ENCODE measurements at regions not wholly inside any gene's neighbourhood (a gene's known extent, or its start where the extent isn't known, plus 50 kb on each side); places are given as distances from the start of the nearest gene placed in this dataset.

- in situ Hi-C loops (cut with HindIII; ENCODE audit: extremely low pct_ligation_motif_present, low pct_unique_long_range_greater_than_20kb) = no loop called here
- DNase-seq (ENCODE audit: low spot score) (no peak), FAIRE-seq (no peak), ATAC-seq (peak; percentile 72)
- no peaks in the 10 kb centered on the region for H3K36me3 ChIP-seq (replicated peaks in 1 of 2; ENCODE audit: control insufficient read depth in 1 of 2, insufficient read depth in 2 of 2, low read length in 2 of 2)
- no peak overlapping the region for H3K9ac ChIP-seq (ENCODE audit: insufficient read depth, low read depth, low read length)
- TF ChIP-seq ZEB1 (IDR thresholded peaks at IDR 0.05; ENCODE audit: insufficient replicate concordance, low read depth) = no peak
- no peak for TF ChIP-seq ZNF644 (CRISPR knock-in tag; IDR thresholded peaks at IDR 0.05; ENCODE audit: low read depth)
- TF ChIP-seq RXRA (CRISPR knock-in tag; IDR thresholded peaks at IDR 0.05) = no peak
- TF ChIP-seq ZFP62 (CRISPR knock-in tag; IDR thresholded peaks at IDR 0.05) = no peak
- no peak for TF ChIP-seq AGO2 (optimal IDR thresholded peaks at IDR 0.05; ENCODE audit: low read depth, low read length)
- TF ChIP-seq MAX (IDR thresholded peaks at IDR 0.05) = peak; percentile 56; the same call in 1 of the 2 replicates
- TF ChIP-seq CENPT (CRISPR knock-in tag; IDR thresholded peaks at IDR 0.05; ENCODE audit: low read depth) = no peak
- peak; percentile 43; the same call in 1 of the 2 replicates for TF ChIP-seq MYC (CRISPR knock-in tag; IDR thresholded peaks at IDR 0.05; ENCODE audit: borderline replicate concordance)
- no peak for TF ChIP-seq ETS1 (CRISPR knock-in tag; IDR thresholded peaks at IDR 0.05)
- TF ChIP-seq, protein P1, sequence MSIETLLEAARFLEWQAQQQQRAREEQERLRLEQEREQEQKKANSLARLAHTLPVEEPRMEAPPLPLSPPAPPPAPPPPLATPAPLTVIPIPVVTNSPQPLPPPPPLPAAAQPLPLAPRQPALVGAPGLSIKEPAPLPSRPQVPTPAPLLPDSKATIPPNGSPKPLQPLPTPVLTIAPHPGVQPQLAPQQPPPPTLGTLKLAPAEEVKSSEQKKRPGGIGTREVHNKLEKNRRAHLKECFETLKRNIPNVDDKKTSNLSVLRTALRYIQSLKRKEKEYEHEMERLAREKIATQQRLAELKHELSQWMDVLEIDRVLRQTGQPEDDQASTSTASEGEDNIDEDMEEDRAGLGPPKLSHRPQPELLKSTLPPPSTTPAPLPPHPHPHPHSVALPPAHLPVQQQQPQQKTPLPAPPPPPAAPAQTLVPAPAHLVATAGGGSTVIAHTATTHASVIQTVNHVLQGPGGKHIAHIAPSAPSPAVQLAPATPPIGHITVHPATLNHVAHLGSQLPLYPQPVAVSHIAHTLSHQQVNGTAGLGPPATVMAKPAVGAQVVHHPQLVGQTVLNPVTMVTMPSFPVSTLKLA (IDR thresholded peaks at IDR 0.05) = no peak
- TF ChIP-seq HOXA9 (CRISPR knock-in tag; IDR thresholded peaks at IDR 0.05; ENCODE audit: borderline replicate concordance) = no peak
- TF ChIP-seq, protein P2, sequence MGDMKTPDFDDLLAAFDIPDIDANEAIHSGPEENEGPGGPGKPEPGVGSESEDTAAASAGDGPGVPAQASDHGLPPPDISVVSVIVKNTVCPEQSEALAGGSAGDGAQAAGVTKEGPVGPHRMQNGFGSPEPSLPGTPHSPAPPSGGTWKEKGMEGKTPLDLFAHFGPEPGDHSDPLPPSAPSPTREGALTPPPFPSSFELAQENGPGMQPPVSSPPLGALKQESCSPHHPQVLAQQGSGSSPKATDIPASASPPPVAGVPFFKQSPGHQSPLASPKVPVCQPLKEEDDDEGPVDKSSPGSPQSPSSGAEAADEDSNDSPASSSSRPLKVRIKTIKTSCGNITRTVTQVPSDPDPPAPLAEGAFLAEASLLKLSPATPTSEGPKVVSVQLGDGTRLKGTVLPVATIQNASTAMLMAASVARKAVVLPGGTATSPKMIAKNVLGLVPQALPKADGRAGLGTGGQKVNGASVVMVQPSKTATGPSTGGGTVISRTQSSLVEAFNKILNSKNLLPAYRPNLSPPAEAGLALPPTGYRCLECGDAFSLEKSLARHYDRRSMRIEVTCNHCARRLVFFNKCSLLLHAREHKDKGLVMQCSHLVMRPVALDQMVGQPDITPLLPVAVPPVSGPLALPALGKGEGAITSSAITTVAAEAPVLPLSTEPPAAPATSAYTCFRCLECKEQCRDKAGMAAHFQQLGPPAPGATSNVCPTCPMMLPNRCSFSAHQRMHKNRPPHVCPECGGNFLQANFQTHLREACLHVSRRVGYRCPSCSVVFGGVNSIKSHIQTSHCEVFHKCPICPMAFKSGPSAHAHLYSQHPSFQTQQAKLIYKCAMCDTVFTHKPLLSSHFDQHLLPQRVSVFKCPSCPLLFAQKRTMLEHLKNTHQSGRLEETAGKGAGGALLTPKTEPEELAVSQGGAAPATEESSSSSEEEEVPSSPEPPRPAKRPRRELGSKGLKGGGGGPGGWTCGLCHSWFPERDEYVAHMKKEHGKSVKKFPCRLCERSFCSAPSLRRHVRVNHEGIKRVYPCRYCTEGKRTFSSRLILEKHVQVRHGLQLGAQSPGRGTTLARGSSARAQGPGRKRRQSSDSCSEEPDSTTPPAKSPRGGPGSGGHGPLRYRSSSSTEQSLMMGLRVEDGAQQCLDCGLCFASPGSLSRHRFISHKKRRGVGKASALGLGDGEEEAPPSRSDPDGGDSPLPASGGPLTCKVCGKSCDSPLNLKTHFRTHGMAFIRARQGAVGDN (CRISPR knock-in tag; IDR thresholded peaks at IDR 0.05) = peak; percentile 32; the same call in 1 of the 2 replicates
- TF ChIP-seq POGZ (CRISPR knock-in tag; IDR thresholded peaks at IDR 0.05) = no peak
- TF ChIP-seq HHEX (CRISPR knock-in tag; IDR thresholded peaks at IDR 0.05) = no peak
- TF ChIP-seq MED13 (CRISPR knock-in tag; IDR thresholded peaks at IDR 0.05) = no peak
- TF ChIP-seq IRX3 (CRISPR knock-in tag; IDR thresholded peaks at IDR 0.05; ENCODE audit: borderline replicate concordance, low read depth) = no peak
- TF ChIP-seq CBX5 (CRISPR knock-in tag; IDR thresholded peaks at IDR 0.05; ENCODE audit: borderline replicate concordance) = no peak
- peaks cover 10 to 70% of the 10 kb centered on the region in 2 experiments; a peak in 4 of 5 replicates for H3K27me3 ChIP-seq (ENCODE audit: control insufficient read depth in 1 of 2, insufficient read depth in 2 of 2, low read length in 2 of 2)
- no peak overlapping the region for H3K27ac ChIP-seq (ENCODE audit: extremely low read length, insufficient read depth, low read length)
- H3K4me1 ChIP-seq (ENCODE audit: insufficient read depth, low read length) = no peaks in the 10 kb centered on the region
- intact Hi-C loops (cut with micrococcal nuclease; ENCODE audit: unreplicated experiment) = no loop called here
- no peak overlapping the region for H2AFZ ChIP-seq (ENCODE audit: low read length)
- no peak overlapping the region for H3K4me2 ChIP-seq (ENCODE audit: low read depth, low read length)
- H3K79me2 ChIP-seq (ENCODE audit: insufficient read depth, low read length) = no peaks in the 10 kb centered on the region
- 39% methylated on average over 14 of the region's 37 CpGs for WGBS (ENCODE audit: low lambda C conversion rate)
- ChIA-PET CTCF (ENCODE audit: low intra/inter-chr PET ratio, low total read pairs) (no interaction called here), POLR2A (no interaction called here)
- no peak overlapping the region for H3K4me3 ChIP-seq (replicated peaks in 1 of 3; ENCODE audit: insufficient read depth in 1 of 3, low read depth in 2 of 3, low read length in 3 of 3)
- H4K20me1 ChIP-seq (ENCODE audit: insufficient read depth, low read length) = no peaks in the 10 kb centered on the region
- BruUV-seq (replicated peaks) = no TSS peak
- no peaks in the 10 kb centered on the region for H3K9me3 ChIP-seq (ENCODE audit: low read length)
Measured at GRCh38 chr7:155886391-155887173, 74.3 kb upstream of the SHH start.

Measured in HepG2 (cell line).